Duodenal mucosa (tissue), 2 donors: ENCODE measurements at regions not wholly inside any gene's neighbourhood (a gene's known extent, or its start where the extent isn't known, plus 50 kb on each side); places are given as distances from the start of the nearest gene placed in this dataset.
"Not testable (repeated sequence)": the region's sequence is repeated elsewhere in the genome, so short reads cannot be mapped to it uniquely, and the experiment has no call there.

Experiments used
- H3K27ac ChIP-seq: one replicate; pipeline ENCODE4 v1.7.0; 2013; ENCODE audit warnings: low read depth, low read length
- H3K27me3 ChIP-seq, 2 donors: one replicate each; pipeline ENCODE4 v1.7.0; 2013; ENCODE audit warnings: low read length in 2 of 2, control low read depth in 1 of 2; ENCODE audit not compliant: insufficient read depth in 2 of 2, control insufficient read depth in 1 of 2
- H3K36me3 ChIP-seq, 2 donors: one replicate each; pipeline ENCODE4 v1.7.0; 2013; ENCODE audit warnings: low read length in 2 of 2, control low read depth in 1 of 2; ENCODE audit not compliant: insufficient read depth in 2 of 2, control insufficient read depth in 1 of 2
- H3K4me1 ChIP-seq, 2 donors: one replicate each; pipeline ENCODE4 v1.7.0; 2013; ENCODE audit warnings: low read length in 2 of 2, control low read depth in 1 of 2; ENCODE audit not compliant: insufficient read depth in 2 of 2, control insufficient read depth in 1 of 2
- H3K4me3 ChIP-seq, 2 donors: one replicate each; pipeline ENCODE4 v1.7.0; 2013; ENCODE audit warnings: low read length in 2 of 2, low read depth in 1 of 2
- H3K9ac ChIP-seq, 2 donors: one replicate each; pipeline ENCODE4 v1.7.0; 2013; ENCODE audit warnings: low read length in 2 of 2, low read depth in 1 of 2
- H3K9me3 ChIP-seq, 2 donors: one replicate each; pipeline ENCODE4 v1.7.0; 2013; ENCODE audit warnings: low read length in 2 of 2, control low read depth in 1 of 2; ENCODE audit not compliant: control insufficient read depth in 1 of 2

- no peaks in the 10 kb centered on the region for H3K36me3 ChIP-seq
- H3K27ac ChIP-seq = no peak overlapping the region
Observed at GRCh38 chr3:166425021-166425420, 587.8 kb upstream of the BCHE start.

GRCh38 chr3:166423824-166424513, 586.7 kb upstream of the BCHE start:
- not testable (repeated sequence) for H3K27ac ChIP-seq, H3K9me3 ChIP-seq, H3K27me3 ChIP-seq, H3K4me3 ChIP-seq, H3K4me1 ChIP-seq, H3K36me3 ChIP-seq, H3K9ac ChIP-seq

More at GRCh38 chr3:166425021-166425420, 587.8 kb upstream of the BCHE start:
- Histone ChIP-seq H3K9ac (no peak overlapping the region), H3K4me1 (no peaks in the 10 kb centered on the region), H3K9me3 (no peaks in the 10 kb centered on the region), H3K27me3 (no peaks in the 10 kb centered on the region), H3K4me3 (no peak overlapping the region)

GRCh38 chr3:166422556-166422955, 585.3 kb upstream of the BCHE start:
- H3K4me3 ChIP-seq = no peak overlapping the region
- H3K9ac ChIP-seq = no peak overlapping the region
- H3K4me1 ChIP-seq = no peaks in the 10 kb centered on the region
- H3K27me3 ChIP-seq = no peaks in the 10 kb centered on the region
- no peaks in the 10 kb centered on the region for H3K36me3 ChIP-seq
- no peak overlapping the region for H3K27ac ChIP-seq
- no peaks in the 10 kb centered on the region for H3K9me3 ChIP-seq

GRCh38 chr3:166420071-166420470, 582.8 kb upstream of the BCHE start:
- Histone ChIP-seq H3K9ac (no peak overlapping the region), H3K4me1 (no peaks in the 10 kb centered on the region), H3K36me3 (no peaks in the 10 kb centered on the region)

GRCh38 chr3:166405896-166406295, 568.7 kb upstream of the BCHE start:
- H3K4me3 ChIP-seq = no peak overlapping the region
- H3K9me3 ChIP-seq = no peaks in the 10 kb centered on the region
- H3K27me3 ChIP-seq = no peaks in the 10 kb centered on the region
- no peaks in the 10 kb centered on the region for H3K36me3 ChIP-seq
- no peak overlapping the region for H3K9ac ChIP-seq
- no peaks in the 10 kb centered on the region for H3K4me1 ChIP-seq
- no peak overlapping the region for H3K27ac ChIP-seq

More at GRCh38 chr3:166420071-166420470, 582.8 kb upstream of the BCHE start:
- no peaks in the 10 kb centered on the region for H3K9me3 ChIP-seq
- H3K27me3 ChIP-seq = no peaks in the 10 kb centered on the region
- no peak overlapping the region for H3K27ac ChIP-seq
- no peak overlapping the region for H3K4me3 ChIP-seq

- Histone ChIP-seq H3K4me3 (no peak overlapping the region), H3K9ac (no peak overlapping the region), H3K27ac (no peak overlapping the region), H3K27me3 (no peaks in the 10 kb centered on the region), H3K9me3 (no peaks in the 10 kb centered on the region), H3K36me3 (no peaks in the 10 kb centered on the region), H3K4me1 (no peaks in the 10 kb centered on the region)
Observed at GRCh38 chr3:166405465-166405864, 568.2 kb upstream of the BCHE start.

GRCh38 chr3:166390303-166390702, 553.1 kb upstream of the BCHE start:
- no peaks in the 10 kb centered on the region for H3K4me1 ChIP-seq
- no peak overlapping the region for H3K27ac ChIP-seq
- H3K9ac ChIP-seq = no peak overlapping the region
- H3K27me3 ChIP-seq = no peaks in the 10 kb centered on the region
- no peaks in the 10 kb centered on the region for H3K36me3 ChIP-seq
- H3K9me3 ChIP-seq = no peaks in the 10 kb centered on the region
- H3K4me3 ChIP-seq = no peak overlapping the region

GRCh38 chr3:166388321-166388720, 551.1 kb upstream of the BCHE start:
- H3K27me3 ChIP-seq = no peaks in the 10 kb centered on the region
- H3K27ac ChIP-seq = no peak overlapping the region
- no peaks in the 10 kb centered on the region for H3K36me3 ChIP-seq
- H3K9ac ChIP-seq = no peak overlapping the region
- no peak overlapping the region for H3K4me3 ChIP-seq
- H3K4me1 ChIP-seq = no peaks in the 10 kb centered on the region
- H3K9me3 ChIP-seq = no peaks in the 10 kb centered on the region

- H3K9me3 ChIP-seq = peaks cover 4% of the 10 kb centered on the region in 2 donors
- no peak overlapping the region for H3K4me3 ChIP-seq
- peaks cover 0 to 4% of the 10 kb centered on the region in 2 donors for H3K4me1 ChIP-seq
Observed at GRCh38 chr3:166372571-166373106, 535.4 kb upstream of the BCHE start.

GRCh38 chr3:166367947-166368533, 530.8 kb upstream of the BCHE start:
- H3K27me3 ChIP-seq = no peaks in the 10 kb centered on the region
- no peaks in the 10 kb centered on the region for H3K36me3 ChIP-seq
- H3K27ac ChIP-seq = no peak overlapping the region
- H3K4me1 ChIP-seq = peaks cover 0 to 4% of the 10 kb centered on the region in 2 donors
- H3K9me3 ChIP-seq = peaks cover 4% of the 10 kb centered on the region in 2 donors
- H3K4me3 ChIP-seq = no peak overlapping the region
- H3K9ac ChIP-seq = no peak overlapping the region

More at GRCh38 chr3:166372571-166373106, 535.4 kb upstream of the BCHE start:
- H3K27me3 ChIP-seq = no peaks in the 10 kb centered on the region
- no peak overlapping the region for H3K27ac ChIP-seq
- H3K9ac ChIP-seq = no peak overlapping the region
- no peaks in the 10 kb centered on the region for H3K36me3 ChIP-seq
